K562 (cell line): ENCODE measurements at regions not wholly inside any gene's neighbourhood (a gene's known extent, or its start where the extent isn't known, plus 50 kb on each side); places are given as distances from the start of the nearest gene placed in this dataset.

Source experiments
- ATAC-seq: fragments of 200-7000 bp; cut with Tn5 transposase; 3 replicates; pipeline ENCODE4 v1.9.1; 2020; ENCODE audit warnings: moderate library complexity
- BruUV-seq: library from RNA; stranded (reverse); fragments of 400-500 nt; replicated peaks from 2 replicates; lab custom pipeline; 2021; lab: Mats Ljungman, UMichigan
- CTCF ChIA-PET: fragments of 300-600 bp; formaldehyde crosslinking; extraction: SDS; loops from one replicate; lab custom pipeline; 2021; ENCODE audit warnings: low intra/inter-chr PET ratio; lab: Yijun Ruan, JAX
- POLR2A ChIA-PET: fragments of 300-600, 350-650 bp; sonication (Branson Sonifier 250); formaldehyde crosslinking; extraction: SDS; loops from one replicate; lab custom pipeline; 2021; ENCODE audit warnings: antibody characterized with exemption, inconsistent platforms; lab: Yijun Ruan, JAX
- DNase-seq, 4 experiments: peaks; one replicate each; pipeline versions ENCODE4 v3.0.0 to v3.0.0-alpha.2; 2011 to 2018; ENCODE audit warnings: low spot score in 3 of 4, mixed read lengths in 3 of 4; ENCODE audit errors: extremely low read depth in 1 of 4
- FAIRE-seq: peaks from 2 replicates; lab custom pipeline; 2011; peaks lifted over from hg19 to GRCh38; lab: Jason Lieb, UNC
- H2AFZ ChIP-seq: 2 replicates; pipeline ENCODE4 v1.6.0; 2011; ENCODE audit warnings: low read depth, low read length, control low read depth, inconsistent platforms
- H3K27ac ChIP-seq: fragments of 200-600 bp; 3 replicates; pipeline ENCODE4 v1.8.0; 2011; ENCODE audit warnings: low read depth, mild to moderate bottlenecking, control low read depth, inconsistent platforms, low read length, moderate library complexity, mixed read lengths; ENCODE audit errors: extremely low read depth
- H3K27me3 ChIP-seq, 2 experiments: fragments of 300-600 bp in 1 of 2; 2 replicates in 1 of 2; 3 replicates in 1 of 2; pipeline versions ENCODE4 v1.6.0 to v1.8.0; 2011; ENCODE audit warnings: inconsistent platforms in 2 of 2, low read length in 2 of 2, mild to moderate bottlenecking in 1 of 2, mixed read lengths in 1 of 2, moderate library complexity in 1 of 2; ENCODE audit not compliant: control insufficient read depth in 2 of 2, insufficient read depth in 2 of 2
- H3K36me3 ChIP-seq: fragments of 300-600 bp; 3 replicates; pipeline ENCODE4 v1.8.0; 2011; ENCODE audit warnings: mild to moderate bottlenecking, low read length, inconsistent platforms; ENCODE audit not compliant: control insufficient read depth, insufficient read depth
- H3K4me1 ChIP-seq, 2 experiments: fragments of 200-600 bp in 1 of 2; replicated peaks in 1 of 2; 2 replicates in 1 of 2; 3 replicates in 1 of 2; pipeline versions ENCODE4 v1.5.1 to v1.8.0; 2011; ENCODE audit warnings: inconsistent platforms in 2 of 2, low read length in 2 of 2, mild to moderate bottlenecking in 1 of 2, mixed read lengths in 1 of 2, moderate library complexity in 1 of 2; ENCODE audit not compliant: control insufficient read depth in 2 of 2, insufficient read depth in 2 of 2
- H3K4me2 ChIP-seq: 2 replicates; pipeline ENCODE4 v1.6.1; 2011; ENCODE audit warnings: low read length, control low read depth, inconsistent platforms, mixed read lengths; ENCODE audit not compliant: insufficient read depth
- H3K4me3 ChIP-seq: fragments of 200-600 bp; sonication (generic), shearing (Covaris generic); 2 replicates; pipeline ENCODE4 v1.5.1; 2016; ENCODE audit warnings: control low read depth, inconsistent platforms
- H3K79me2 ChIP-seq: fragments of 200-600 bp; 3 replicates; pipeline ENCODE4 v1.8.0; 2011; ENCODE audit warnings: low read length, inconsistent platforms; ENCODE audit not compliant: control insufficient read depth, insufficient read depth
- H3K9ac ChIP-seq, 2 experiments: 2 replicates each; pipeline versions ENCODE4 v1.6.0 to v1.6.1; 2011; ENCODE audit warnings: low read depth in 2 of 2, low read length in 2 of 2, control low read depth in 1 of 2, inconsistent platforms in 1 of 2, mild to moderate bottlenecking in 1 of 2, mixed read lengths in 1 of 2; ENCODE audit not compliant: insufficient read depth in 1 of 2
- H3K9me1 ChIP-seq: one replicate; pipeline ENCODE4 v1.6.0; 2011; ENCODE audit warnings: inconsistent platforms, mild to moderate bottlenecking, low read length, moderate library complexity; ENCODE audit not compliant: control insufficient read depth, insufficient read depth
- H3K9me3 ChIP-seq: replicated peaks from 2 replicates; pipeline ENCODE4 v1.5.1; 2011; ENCODE audit warnings: low read depth, low read length, inconsistent platforms; ENCODE audit not compliant: control insufficient read depth, insufficient read depth
- H4K20me1 ChIP-seq: replicated peaks from 2 replicates; pipeline ENCODE4 v1.6.1; 2011; ENCODE audit warnings: low read length, inconsistent platforms, mixed read lengths; ENCODE audit not compliant: control insufficient read depth, insufficient read depth
- FOS ChIP-seq: IDR thresholded peaks from 3 replicates; pipeline ENCODE4 v1.6.1; 2011; ENCODE audit not compliant: insufficient read length; ENCODE audit errors: extremely low read depth
- HNRNPUL1 ChIP-seq: fragments of 200-400 bp; formaldehyde crosslinking; IDR thresholded peaks from 2 replicates; pipeline ENCODE4 v1.6.1; 2017; ENCODE audit warnings: low read length
- SP2 ChIP-seq: IDR thresholded peaks from 2 replicates; pipeline ENCODE4 v1.6.1; 2011; ENCODE audit warnings: mild to moderate bottlenecking, low read depth, low read length, moderate library complexity; ENCODE audit not compliant: poor library complexity, severe bottlenecking; ENCODE audit errors: extremely low read depth
- ZKSCAN1 ChIP-seq: fragments of 150-350 bp; IDR thresholded peaks from 2 replicates; pipeline ENCODE4 v1.6.1; 2016; ENCODE audit warnings: low read depth, low read length
- ZNF143 ChIP-seq: sonication (generic); formaldehyde crosslinking; IDR thresholded peaks from 2 replicates; pipeline ENCODE4 v1.9.0; 2022; ENCODE audit warnings: mild to moderate bottlenecking, missing genetic modification reagents
- ZNF3 ChIP-seq: fragments of 250-450 bp; sonication (Bioruptor Pico); IDR thresholded peaks from 2 replicates; pipeline ENCODE4 v1.5.0; 2021; ENCODE audit warnings: mild to moderate bottlenecking, moderate library complexity
- WGBS: fragments of 100-300 bp; shearing (Covaris generic); methylation state at CpG from one replicate; pipeline ENCODE4 v1.1.6; 2016; ENCODE audit warnings: low coverage, mixed read lengths; ENCODE audit not compliant: insufficient coverage; ENCODE audit errors: missing lambda C conversion rate; 5-methylcytosine and 5-hydroxymethylcytosine counted together
- in situ Hi-C: fragments of 300-500 bp; cut with MboI; formaldehyde crosslinking; loops from 4 replicates; pipeline ENCODE4 v1.15.0; 2018; ENCODE audit warnings: inconsistent platforms, mixed read lengths
- intact Hi-C: fragments of 100-400 bp; cut with micrococcal nuclease; formaldehyde crosslinking; loops from 2 replicates; pipeline ENCODE4 v1.14.2; 2022

GRCh38 chr18:26729008-26729407, 136.5 kb downstream of the AQP4 start:
- no peaks in the 10 kb centered on the region for H3K27me3 ChIP-seq
- H2AFZ ChIP-seq, result no peak overlapping the region
- H3K9ac ChIP-seq, result no peak overlapping the region
- H4K20me1 ChIP-seq, result no peaks in the 10 kb centered on the region
- no peak for FAIRE-seq
- no peak for TF ChIP-seq SP2
- TF ChIP-seq ZNF3 (CRISPR knock-in tag), result no peak
- no peak for DNase-seq
- ChIA-PET CTCF (no interaction called here), POLR2A (no interaction called here)
- ATAC-seq, result no peak
- no peaks in the 10 kb centered on the region for H3K79me2 ChIP-seq
- no peak overlapping the region for H3K4me2 ChIP-seq
- in situ Hi-C loops, result no loop called here
- no peak overlapping the region for H3K4me3 ChIP-seq
- no peaks in the 10 kb centered on the region for H3K9me3 ChIP-seq
- H3K36me3 ChIP-seq, result no peaks in the 10 kb centered on the region
- BruUV-seq, result no TSS peak
- H3K27ac ChIP-seq, result no peak overlapping the region
- no peaks in the 10 kb centered on the region for H3K4me1 ChIP-seq
- intact Hi-C loops, result no loop called here
- WGBS, result 3% methylated on average over 3 of the region's 3 CpGs
- H3K9me1 ChIP-seq, result no peaks in the 10 kb centered on the region

GRCh38 chr18:26723981-26724380, 141.5 kb downstream of the AQP4 start:
- in situ Hi-C loops, result no loop called here
- POLR2A ChIA-PET, result no interaction called here
- Histone ChIP-seq H4K20me1 (no peaks in the 10 kb centered on the region), H3K9ac (no peak overlapping the region), H3K79me2 (no peaks in the 10 kb centered on the region), H3K9me1 (no peaks in the 10 kb centered on the region), H3K9me3 (no peaks in the 10 kb centered on the region), H3K4me3 (no peak overlapping the region), H3K36me3 (no peaks in the 10 kb centered on the region), H3K27ac (no peak overlapping the region), H2AFZ (no peak overlapping the region), H3K4me2 (no peak overlapping the region), H3K4me1 (no peaks in the 10 kb centered on the region), H3K27me3 (no peaks in the 10 kb centered on the region)
- no TSS peak for BruUV-seq
- FAIRE-seq (no peak), ATAC-seq (no peak), DNase-seq (no peak)
- CTCF ChIA-PET, result no interaction called here
- intact Hi-C loops, result no loop called here
- TF ChIP-seq FOS (no peak), ZKSCAN1 (no peak), ZNF143 (no peak), HNRNPUL1 (no peak)
- WGBS, result 1% methylated on average over 3 of the region's 3 CpGs
